ENCODE measurements at regions not wholly inside any gene's neighbourhood (a gene's known extent, or its start where the extent isn't known, plus 50 kb on each side); places are given as distances from the start of the nearest gene placed in this dataset.

DNA sequence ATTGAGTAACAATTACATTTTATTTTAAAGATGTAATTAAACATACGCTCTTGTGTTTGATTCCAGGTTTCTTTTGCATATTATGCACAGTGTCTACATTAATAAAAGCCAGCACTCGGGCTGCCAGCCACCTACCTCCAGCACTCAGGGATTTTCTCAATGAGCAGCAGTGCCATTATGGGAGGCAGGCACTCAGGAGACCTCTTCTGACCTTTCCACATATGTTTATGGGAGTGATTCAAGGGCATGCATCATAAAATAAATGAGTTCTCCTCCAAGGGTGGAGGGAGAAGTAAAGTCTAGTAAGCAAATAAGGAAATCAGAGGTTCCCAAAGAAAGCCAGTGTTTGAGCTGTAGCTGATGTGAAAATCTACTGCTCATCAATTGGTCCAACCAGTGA is 119.8 kb upstream of the IRX2 start:
- Histone ChIP-seq H3K79me2 (ENCODE audit: low read depth) (no peaks in the 10 kb centered on the region), H4K20me1 (ENCODE audit: insufficient read depth) (no peaks in the 10 kb centered on the region), H3K9me3 (ENCODE audit: insufficient read depth, low read depth) (no peaks in the 10 kb centered on the region), H3F3A (ENCODE audit: insufficient read depth, low read depth) (no peaks in the 10 kb centered on the region), H3K4me2 (no peak overlapping the region), H3K36me3 (ENCODE audit: low read depth) (no peaks in the 10 kb centered on the region), H3K27me3 (ENCODE audit: insufficient read depth, low read depth) (peaks cover 98% of the 10 kb centered on the region), H3K27ac (no peak overlapping the region), H3K4me1 (replicated peaks; ENCODE audit: insufficient read depth) (no peaks in the 10 kb centered on the region), H2AFZ (no peak overlapping the region), H3K4me3 (no peak overlapping the region), H3K9me2 (ENCODE audit: insufficient read depth) (no peaks in the 10 kb centered on the region)
- no peak for DNase-seq
- CTCF ChIA-PET: no interaction called here
- no TSS peak for BruUV-seq (replicated peaks)
- POLR2A ChIA-PET (ENCODE audit: unreplicated experiment): no interaction called here
- TF ChIP-seq, protein P1, sequence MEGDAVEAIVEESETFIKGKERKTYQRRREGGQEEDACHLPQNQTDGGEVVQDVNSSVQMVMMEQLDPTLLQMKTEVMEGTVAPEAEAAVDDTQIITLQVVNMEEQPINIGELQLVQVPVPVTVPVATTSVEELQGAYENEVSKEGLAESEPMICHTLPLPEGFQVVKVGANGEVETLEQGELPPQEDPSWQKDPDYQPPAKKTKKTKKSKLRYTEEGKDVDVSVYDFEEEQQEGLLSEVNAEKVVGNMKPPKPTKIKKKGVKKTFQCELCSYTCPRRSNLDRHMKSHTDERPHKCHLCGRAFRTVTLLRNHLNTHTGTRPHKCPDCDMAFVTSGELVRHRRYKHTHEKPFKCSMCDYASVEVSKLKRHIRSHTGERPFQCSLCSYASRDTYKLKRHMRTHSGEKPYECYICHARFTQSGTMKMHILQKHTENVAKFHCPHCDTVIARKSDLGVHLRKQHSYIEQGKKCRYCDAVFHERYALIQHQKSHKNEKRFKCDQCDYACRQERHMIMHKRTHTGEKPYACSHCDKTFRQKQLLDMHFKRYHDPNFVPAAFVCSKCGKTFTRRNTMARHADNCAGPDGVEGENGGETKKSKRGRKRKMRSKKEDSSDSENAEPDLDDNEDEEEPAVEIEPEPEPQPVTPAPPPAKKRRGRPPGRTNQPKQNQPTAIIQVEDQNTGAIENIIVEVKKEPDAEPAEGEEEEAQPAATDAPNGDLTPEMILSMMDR (conservative IDR thresholded peaks at IDR 0.05): no peak
- no peak for TF ChIP-seq EZH2 (IDR thresholded peaks at IDR 0.05; ENCODE audit: low read depth)
- intact Hi-C loops (cut with micrococcal nuclease; ENCODE audit: unreplicated experiment): no loop called here

GRCh38 chr5:2869471-2869870 is 118.0 kb upstream of the IRX2 start:
- DNase-seq: no peak
- ChIA-PET POLR2A (ENCODE audit: unreplicated experiment) (no interaction called here), CTCF (no interaction called here)
- H3K36me3 ChIP-seq (ENCODE audit: low read depth): no peaks in the 10 kb centered on the region
- TF ChIP-seq EZH2 (IDR thresholded peaks at IDR 0.05; ENCODE audit: low read depth): no peak
- TF ChIP-seq, protein P1 (conservative IDR thresholded peaks at IDR 0.05): no peak
- H4K20me1 ChIP-seq (ENCODE audit: insufficient read depth): no peaks in the 10 kb centered on the region
- no peak overlapping the region for H2AFZ ChIP-seq
- no peaks in the 10 kb centered on the region for H3K9me3 ChIP-seq (ENCODE audit: insufficient read depth, low read depth)
- peaks cover 100% of the 10 kb centered on the region for H3K27me3 ChIP-seq (ENCODE audit: insufficient read depth, low read depth)
- no peak overlapping the region for H3K27ac ChIP-seq
- H3K79me2 ChIP-seq (ENCODE audit: low read depth): no peaks in the 10 kb centered on the region
- H3K4me1 ChIP-seq (replicated peaks; ENCODE audit: insufficient read depth): no peaks in the 10 kb centered on the region
- H3K4me2 ChIP-seq: no peak overlapping the region
- BruUV-seq (replicated peaks): no TSS peak
- H3K4me3 ChIP-seq: no peak overlapping the region
- intact Hi-C loops (cut with micrococcal nuclease; ENCODE audit: unreplicated experiment): no loop called here
- H3K9me2 ChIP-seq (ENCODE audit: insufficient read depth): no peaks in the 10 kb centered on the region
- no peaks in the 10 kb centered on the region for H3F3A ChIP-seq (ENCODE audit: insufficient read depth, low read depth)

DNA sequence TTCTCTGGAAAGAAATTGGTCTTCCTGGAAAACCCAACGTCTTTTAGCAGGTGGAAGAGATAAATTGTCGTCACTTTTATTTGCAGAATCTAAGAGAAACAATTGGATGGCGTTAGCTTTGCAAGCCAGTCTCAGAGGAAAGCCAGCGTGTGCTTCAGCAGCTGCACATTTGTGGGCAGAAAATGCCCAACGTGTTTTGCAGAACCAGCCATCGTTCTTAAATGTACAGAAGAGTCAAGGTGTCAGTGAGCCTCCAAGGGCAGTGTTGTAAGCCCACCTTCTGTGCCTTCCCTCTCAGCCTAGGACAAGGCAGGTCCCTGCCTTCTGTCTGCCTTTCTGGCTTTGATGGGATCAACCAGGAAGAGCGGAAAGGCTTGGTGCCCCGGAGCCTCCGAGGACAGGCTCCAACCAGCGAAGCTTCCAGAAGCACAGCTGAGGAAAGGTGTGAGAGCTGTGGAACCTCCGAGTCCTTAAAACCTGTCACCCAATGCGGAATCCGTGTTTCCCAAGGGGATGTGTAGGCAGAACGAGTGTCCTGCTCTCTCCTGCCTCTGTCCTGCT is 116.0 kb upstream of the IRX2 start:
- DNase-seq: no peak
- H3K9me2 ChIP-seq (ENCODE audit: insufficient read depth): no peaks in the 10 kb centered on the region
- TF ChIP-seq, protein P1 (conservative IDR thresholded peaks at IDR 0.05): no peak
- no peaks in the 10 kb centered on the region for H3F3A ChIP-seq (ENCODE audit: insufficient read depth, low read depth)
- no peak overlapping the region for H2AFZ ChIP-seq
- no peak overlapping the region for H3K4me2 ChIP-seq
- H3K79me2 ChIP-seq (ENCODE audit: low read depth): no peaks in the 10 kb centered on the region
- ChIA-PET POLR2A (ENCODE audit: unreplicated experiment) (no interaction called here), CTCF (no interaction called here)
- no peaks in the 10 kb centered on the region for H4K20me1 ChIP-seq (ENCODE audit: insufficient read depth)
- peaks cover 92% of the 10 kb centered on the region for H3K27me3 ChIP-seq (ENCODE audit: insufficient read depth, low read depth)
- H3K9me3 ChIP-seq (ENCODE audit: insufficient read depth, low read depth): no peaks in the 10 kb centered on the region
- intact Hi-C loops (cut with micrococcal nuclease; ENCODE audit: unreplicated experiment): no loop called here
- H3K36me3 ChIP-seq (ENCODE audit: low read depth): no peaks in the 10 kb centered on the region
- no peak overlapping the region for H3K27ac ChIP-seq
- no peaks in the 10 kb centered on the region for H3K4me1 ChIP-seq (replicated peaks; ENCODE audit: insufficient read depth)
- no peak overlapping the region for H3K4me3 ChIP-seq
- no TSS peak for BruUV-seq (replicated peaks)
